ENCODE measurements at regions not wholly inside any gene's neighbourhood (a gene's known extent, or its start where the extent isn't known, plus 50 kb on each side); places are given as distances from the start of the nearest gene placed in this dataset.
"Not testable (repeated sequence)": the region's sequence is repeated elsewhere in the genome, so short reads cannot be mapped to it uniquely, and the experiment has no call there.

- no peak overlapping the region for H3T11ph ChIP-seq (ENCODE audit: low read length)
- TF ChIP-seq, protein P1, sequence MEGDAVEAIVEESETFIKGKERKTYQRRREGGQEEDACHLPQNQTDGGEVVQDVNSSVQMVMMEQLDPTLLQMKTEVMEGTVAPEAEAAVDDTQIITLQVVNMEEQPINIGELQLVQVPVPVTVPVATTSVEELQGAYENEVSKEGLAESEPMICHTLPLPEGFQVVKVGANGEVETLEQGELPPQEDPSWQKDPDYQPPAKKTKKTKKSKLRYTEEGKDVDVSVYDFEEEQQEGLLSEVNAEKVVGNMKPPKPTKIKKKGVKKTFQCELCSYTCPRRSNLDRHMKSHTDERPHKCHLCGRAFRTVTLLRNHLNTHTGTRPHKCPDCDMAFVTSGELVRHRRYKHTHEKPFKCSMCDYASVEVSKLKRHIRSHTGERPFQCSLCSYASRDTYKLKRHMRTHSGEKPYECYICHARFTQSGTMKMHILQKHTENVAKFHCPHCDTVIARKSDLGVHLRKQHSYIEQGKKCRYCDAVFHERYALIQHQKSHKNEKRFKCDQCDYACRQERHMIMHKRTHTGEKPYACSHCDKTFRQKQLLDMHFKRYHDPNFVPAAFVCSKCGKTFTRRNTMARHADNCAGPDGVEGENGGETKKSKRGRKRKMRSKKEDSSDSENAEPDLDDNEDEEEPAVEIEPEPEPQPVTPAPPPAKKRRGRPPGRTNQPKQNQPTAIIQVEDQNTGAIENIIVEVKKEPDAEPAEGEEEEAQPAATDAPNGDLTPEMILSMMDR (conservative IDR thresholded peaks at IDR 0.05): no peak
- H2AFZ ChIP-seq (ENCODE audit: low read length): no peak overlapping the region
- H3K36me3 Mint-ChIP-seq (ENCODE audit: insufficient read depth in 1 of 3, low read depth in 3 of 3): no peaks in the 10 kb centered on the region; a peak in 1 of 7 replicates
- H3K4me3 Mint-ChIP-seq: no peak overlapping the region
- peaks cover 8 to 23% of the 10 kb centered on the region in 2 experiments for H3K4me1 Mint-ChIP-seq
- H2BK12ac ChIP-seq (ENCODE audit: insufficient read length, low read depth, low read length): no peak overlapping the region
- no peaks in the 10 kb centered on the region for H3K23me2 ChIP-seq (ENCODE audit: insufficient read length, low read depth, low read length, poor library complexity, severe bottlenecking)
- H3K4me1 ChIP-seq (ENCODE audit: insufficient read depth, low read length): no peaks in the 10 kb centered on the region
- no peak overlapping the region for H3K9ac ChIP-seq (ENCODE audit: extremely low read depth, insufficient read length, low read length)
- no peak overlapping the region for H2BK5ac ChIP-seq (ENCODE audit: insufficient read length, low read length)
- no peaks in the 10 kb centered on the region for H3K27me3 Mint-ChIP-seq (ENCODE audit: low read depth)
- no peak overlapping the region for H4K91ac ChIP-seq (ENCODE audit: insufficient read length, low read depth, low read length)
- no peaks in the 10 kb centered on the region for H3K79me1 ChIP-seq (ENCODE audit: insufficient read depth, low read depth, low read length, poor library complexity, severe bottlenecking)
- H2BK20ac ChIP-seq (ENCODE audit: low read depth, low read length, poor library complexity, severe bottlenecking): no peak overlapping the region
- H3K4ac ChIP-seq (ENCODE audit: low read depth, low read length): no peak overlapping the region
- no peaks in the 10 kb centered on the region for H4K20me1 ChIP-seq (ENCODE audit: control insufficient read depth, insufficient read depth, insufficient read length)
- H3K27ac ChIP-seq (ENCODE audit: insufficient read length, low read depth, low read length): no peak overlapping the region
- no peak overlapping the region for H3K14ac ChIP-seq (ENCODE audit: insufficient read depth, low read length)
- H2AK5ac ChIP-seq (ENCODE audit: insufficient read length, low read length): no peak overlapping the region
- no peak overlapping the region for H3K4me2 ChIP-seq (ENCODE audit: insufficient read depth, insufficient read length, low read length)
- H4K5ac ChIP-seq (ENCODE audit: insufficient read length, low read depth, low read length): no peak overlapping the region
- DNase-seq: no peak
- no peaks in the 10 kb centered on the region for H3K79me2 ChIP-seq (ENCODE audit: insufficient read depth, low read length)
- no peak overlapping the region for H3K18ac ChIP-seq (ENCODE audit: insufficient read length, low read depth, low read length)
- no peaks in the 10 kb centered on the region for H3K9me3 ChIP-seq (ENCODE audit: control insufficient read depth, low read depth, low read length)
- H3K9me3 Mint-ChIP-seq: no peaks in the 10 kb centered on the region
- no peak overlapping the region for H2BK15ac ChIP-seq (ENCODE audit: low read depth, low read length)
- H3K56ac ChIP-seq (ENCODE audit: insufficient read length, low read depth, low read length): no peak overlapping the region
- H3K27ac Mint-ChIP-seq: no peak overlapping the region
- no peak overlapping the region for H4K8ac ChIP-seq (replicated peaks; ENCODE audit: insufficient read length, low read depth, low read length)
- no peaks in the 10 kb centered on the region for H3K27me3 ChIP-seq (ENCODE audit: insufficient read depth, low read length)
- no peak overlapping the region for H2BK120ac ChIP-seq (ENCODE audit: low read depth, low read length, poor library complexity, severe bottlenecking)
- no peak overlapping the region for H3K23ac ChIP-seq (ENCODE audit: insufficient read length, low read depth, low read length)
- no CpG with 5 or more reads among the region's 3 CpGs for WGBS (ENCODE audit: extremely low coverage, insufficient read length, low lambda C conversion rate)
Observed at GRCh38 chr14:58920230-58920629, 268.2 kb upstream of the DAAM1 start.

GRCh38 chr14:58922201-58922940, 266.1 kb upstream of the DAAM1 start:
- H3K4me2 ChIP-seq (ENCODE audit: insufficient read depth, insufficient read length, low read length); H3K79me1 ChIP-seq (ENCODE audit: insufficient read depth, low read depth, low read length, poor library complexity, severe bottlenecking); H2BK12ac ChIP-seq (ENCODE audit: insufficient read length, low read depth, low read length); H3K18ac ChIP-seq (ENCODE audit: insufficient read length, low read depth, low read length); H2AK5ac ChIP-seq (ENCODE audit: insufficient read length, low read length); H3T11ph ChIP-seq (ENCODE audit: low read length); H3K4me3 Mint-ChIP-seq; H3K23ac ChIP-seq (ENCODE audit: insufficient read length, low read depth, low read length); H4K20me1 ChIP-seq (ENCODE audit: control insufficient read depth, insufficient read depth, insufficient read length); H3K56ac ChIP-seq (ENCODE audit: insufficient read length, low read depth, low read length); H3K23me2 ChIP-seq (ENCODE audit: insufficient read length, low read depth, low read length, poor library complexity, severe bottlenecking); H4K91ac ChIP-seq (ENCODE audit: insufficient read length, low read depth, low read length); H3K9ac ChIP-seq (ENCODE audit: extremely low read depth, insufficient read length, low read length); H3K79me2 ChIP-seq (ENCODE audit: insufficient read depth, low read length); H2BK15ac ChIP-seq (ENCODE audit: low read depth, low read length); H2BK5ac ChIP-seq (ENCODE audit: insufficient read length, low read length); H3K14ac ChIP-seq (ENCODE audit: insufficient read depth, low read length); H3K27me3 ChIP-seq (ENCODE audit: insufficient read depth, low read length); H3K27ac Mint-ChIP-seq; H3K27me3 Mint-ChIP-seq (ENCODE audit: low read depth); H2AFZ ChIP-seq (ENCODE audit: low read length); H3K27ac ChIP-seq (ENCODE audit: insufficient read length, low read depth, low read length); H3K4ac ChIP-seq (ENCODE audit: low read depth, low read length); H3K4me1 ChIP-seq (ENCODE audit: insufficient read depth, low read length); H2BK20ac ChIP-seq (ENCODE audit: low read depth, low read length, poor library complexity, severe bottlenecking); H3K9me3 ChIP-seq (ENCODE audit: control insufficient read depth, low read depth, low read length); H4K8ac ChIP-seq (replicated peaks; ENCODE audit: insufficient read length, low read depth, low read length); H3K9me3 Mint-ChIP-seq; H4K5ac ChIP-seq (ENCODE audit: insufficient read length, low read depth, low read length); DNase-seq; H3K36me3 Mint-ChIP-seq (ENCODE audit: insufficient read depth in 1 of 3, low read depth in 3 of 3); H2BK120ac ChIP-seq (ENCODE audit: low read depth, low read length, poor library complexity, severe bottlenecking): not testable (repeated sequence)
- peaks cover 8 to 23% of the 10 kb centered on the region in 2 experiments for H3K4me1 Mint-ChIP-seq
- no CpG with 5 or more reads among the region's 3 CpGs for WGBS (ENCODE audit: extremely low coverage, insufficient read length, low lambda C conversion rate)
